HS-27A (cell line): ENCODE measurements at regions not wholly inside any gene's neighbourhood (a gene's known extent, or its start where the extent isn't known, plus 50 kb on each side); places are given as distances from the start of the nearest gene placed in this dataset.

Source experiments
- DNase-seq: peaks from one replicate; pipeline ENCODE4 v3.0.0-alpha.2; 2012; ENCODE audit warnings: low read depth, missing footprints

GRCh38 chr13:22235285-22235949 is 564.5 kb downstream of the FGF9 start:
- no peak for DNase-seq

GRCh38 chr13:22235950-22236290 is 565.0 kb downstream of the FGF9 start:
- no peak for DNase-seq

GRCh38 chr13:22238269-22238668 is 567.4 kb downstream of the FGF9 start:
- DNase-seq: no peak

- no peak for DNase-seq
Measured at GRCh38 chr13:22240716-22241115, 569.8 kb downstream of the FGF9 start.

GRCh38 chr13:22243469-22244163 is 572.7 kb downstream of the FGF9 start:
- no peak for DNase-seq

GRCh38 chr13:22252281-22252830 is 581.5 kb downstream of the FGF9 start:
- DNase-seq: no peak

- DNase-seq: no peak
Measured at GRCh38 chr13:22253107-22253506, 582.2 kb downstream of the FGF9 start.

GRCh38 chr13:22256111-22256639 is 585.3 kb downstream of the FGF9 start:
- DNase-seq: no peak

GRCh38 chr13:22262001-22262885 is 591.4 kb downstream of the FGF9 start:
- DNase-seq: no peak

GRCh38 chr13:22263185-22263584 is 592.3 kb downstream of the FGF9 start:
- no peak for DNase-seq

- no peak for DNase-seq
Measured at GRCh38 chr13:22265563-22265962, 594.7 kb downstream of the FGF9 start.

GRCh38 chr13:22270881-22271280 is 600.0 kb downstream of the FGF9 start:
- no peak for DNase-seq

- no peak for DNase-seq
Measured at GRCh38 chr13:22271903-22272302, 601.0 kb downstream of the FGF9 start.

GRCh38 chr13:22275393-22275792 is 604.5 kb downstream of the FGF9 start:
- no peak for DNase-seq

GRCh38 chr13:22276616-22277015 is 605.7 kb downstream of the FGF9 start:
- no peak for DNase-seq

GRCh38 chr13:22278336-22278929 is 607.6 kb downstream of the FGF9 start:
- no peak for DNase-seq

- no peak for DNase-seq
Measured at GRCh38 chr13:22285867-22286266, 615.0 kb downstream of the FGF9 start.

GRCh38 chr13:22286338-22286737 is 615.5 kb downstream of the FGF9 start:
- no peak for DNase-seq

- no peak for DNase-seq
Measured at GRCh38 chr13:22287343-22287920, 616.6 kb downstream of the FGF9 start.

GRCh38 chr13:22288496-22288895 is 617.6 kb downstream of the FGF9 start:
- no peak for DNase-seq

- DNase-seq: no peak
Measured at GRCh38 chr13:22289711-22290110, 618.8 kb downstream of the FGF9 start.

GRCh38 chr13:22298530-22298929 is 627.7 kb downstream of the FGF9 start:
- no peak for DNase-seq
